Stimulated activated CD8-positive, alpha-beta memory T cell treated with anti-CD3 and anti-CD28 coated beads, Interleukin-7, amount 100 ng/mL, for 24 hours (primary cell): ENCODE measurements at regions not wholly inside any gene's neighbourhood (a gene's known extent, or its start where the extent isn't known, plus 50 kb on each side); places are given as distances from the start of the nearest gene placed in this dataset.

Source experiments
- DNase-seq: peaks from one replicate; pipeline ENCODE4 v3.0.0-alpha.2; 2020; ENCODE audit warnings: low read depth

DNA sequence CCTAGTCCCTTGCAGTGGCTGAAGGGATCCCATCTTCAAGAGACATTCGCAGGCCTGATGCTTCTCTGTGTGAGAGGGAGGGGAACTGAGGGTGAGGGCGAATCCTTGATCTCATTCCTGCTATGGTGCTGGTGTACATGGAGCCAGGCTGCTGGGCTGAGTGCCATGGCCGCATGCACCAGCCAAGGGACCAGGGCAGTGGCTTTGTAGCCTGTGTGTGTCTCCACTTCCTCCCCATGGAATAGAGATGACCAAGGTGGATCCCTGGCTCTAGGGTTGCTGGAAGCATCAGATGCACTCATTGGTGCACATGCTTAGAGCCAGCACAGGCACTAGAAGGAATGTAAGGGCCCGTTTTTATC, 195.0 kb downstream of the FOXL1 start:
- DNase-seq = no peak

DNA sequence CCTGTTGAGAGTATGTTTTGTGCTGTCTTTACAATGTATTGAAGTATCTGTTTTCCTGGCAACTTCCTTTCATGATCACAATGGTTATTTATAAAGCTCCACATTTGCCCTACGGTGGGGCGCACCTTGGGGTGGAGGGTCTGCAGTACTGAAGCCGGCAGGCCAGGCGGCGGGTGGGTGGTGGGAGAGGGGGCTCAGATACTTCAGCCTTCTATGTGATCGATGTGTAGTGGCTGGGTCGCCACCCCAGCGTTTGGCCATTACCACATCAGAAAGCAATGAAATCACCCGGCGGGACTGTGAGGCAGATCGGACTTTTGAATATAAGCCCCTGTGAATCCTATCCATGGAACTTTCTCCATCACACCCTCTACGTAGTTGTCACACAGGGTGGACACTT, 196.6 kb downstream of the FOXL1 start:
- DNase-seq = no peak

DNA sequence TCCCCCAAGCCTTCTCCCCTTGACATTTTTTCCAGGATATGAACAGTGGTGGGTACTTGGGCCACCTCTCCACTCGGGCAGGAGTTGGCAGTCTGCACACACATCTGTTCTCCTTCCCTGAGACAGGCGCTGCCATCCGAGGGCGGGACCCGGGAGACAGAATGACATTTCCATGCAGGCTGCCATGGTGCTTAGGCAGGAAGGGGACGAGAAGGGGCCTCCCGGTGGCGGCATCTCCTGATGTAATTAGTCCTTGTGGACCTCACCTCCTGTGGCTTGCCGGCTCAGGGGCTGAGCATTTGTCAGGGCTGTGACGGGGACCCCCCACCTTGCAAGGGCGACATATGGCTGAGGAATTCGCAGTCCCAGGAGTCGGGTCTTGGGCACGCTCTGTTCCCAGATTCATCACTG, 197.2 kb downstream of the FOXL1 start:
- DNase-seq = no peak

DNA sequence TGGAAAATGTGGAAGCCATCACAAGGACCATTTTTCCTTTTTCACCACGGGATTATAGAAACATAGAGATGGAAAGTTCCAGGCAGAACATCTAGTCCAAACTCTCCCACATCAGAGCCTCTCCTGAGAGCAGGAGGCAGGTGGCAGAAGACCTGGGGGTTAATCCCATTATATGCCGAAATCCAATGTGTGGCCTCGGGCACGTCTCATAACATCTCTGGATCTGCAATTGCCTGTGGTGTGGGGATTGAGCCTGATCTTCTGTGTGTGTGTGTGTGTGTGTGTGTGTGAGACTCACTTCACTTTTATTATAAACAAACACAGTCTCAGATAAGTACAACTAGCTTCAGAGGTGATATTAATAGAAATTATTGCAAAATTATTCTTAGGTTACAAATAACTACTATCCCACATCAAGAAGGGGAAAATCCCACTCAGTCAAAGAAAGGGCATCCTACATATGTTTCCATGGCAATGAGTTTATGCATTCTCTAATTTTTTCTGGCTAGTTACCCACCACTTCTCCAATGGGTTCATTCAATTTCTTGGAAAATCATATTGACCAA, 199.1 kb downstream of the FOXL1 start:
- DNase-seq = no peak

DNA sequence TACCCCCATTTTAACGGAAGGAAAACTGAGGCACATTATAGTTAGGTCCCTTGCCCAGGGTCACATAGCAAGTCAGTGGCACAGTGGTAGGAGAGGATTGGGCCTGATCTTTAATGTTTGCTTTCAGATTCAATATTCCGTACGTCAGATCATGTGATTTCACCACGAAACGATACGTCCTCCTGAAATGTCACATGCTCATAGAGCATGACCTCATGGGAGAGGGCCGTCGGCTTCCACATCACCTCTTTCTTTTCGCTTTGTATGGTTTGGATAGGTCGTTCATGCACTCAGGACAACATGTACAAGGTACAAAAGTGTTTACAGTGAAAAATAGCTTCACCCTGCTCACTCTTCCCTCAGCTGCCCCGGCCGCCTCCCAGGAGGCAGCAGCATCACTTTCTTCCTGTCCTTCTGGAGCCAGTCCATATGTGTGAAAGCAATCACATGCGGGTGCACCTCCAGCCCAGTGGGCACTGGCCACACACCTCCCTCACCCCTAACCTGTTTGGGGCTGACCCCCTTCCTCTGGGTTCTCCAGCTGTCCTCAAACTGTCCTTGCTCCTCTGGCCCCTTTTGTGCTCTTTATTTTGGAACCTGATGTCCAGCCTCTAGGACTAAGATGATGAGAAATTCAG, 199.9 kb downstream of the FOXL1 start:
- no peak for DNase-seq

DNA sequence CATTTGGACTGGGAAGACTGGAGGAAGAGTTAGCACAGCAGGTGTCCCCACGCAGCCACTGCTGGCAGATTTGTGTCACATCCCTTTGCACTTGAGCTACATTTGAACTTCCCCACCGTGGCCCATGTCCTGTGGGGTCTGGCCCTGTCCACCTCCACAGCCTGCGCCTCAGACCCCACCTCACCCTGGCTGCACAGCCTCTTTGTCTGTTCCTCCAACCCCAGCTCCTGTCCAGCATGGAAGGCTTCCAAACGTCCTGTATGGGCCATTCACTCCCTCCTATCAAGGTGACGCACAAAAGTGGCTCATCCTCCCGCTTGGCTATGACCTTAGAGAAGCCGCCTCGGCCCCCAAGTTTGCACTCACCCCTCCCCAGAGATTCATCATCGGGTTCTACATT, 200.6 kb downstream of the FOXL1 start:
- no peak for DNase-seq

DNA sequence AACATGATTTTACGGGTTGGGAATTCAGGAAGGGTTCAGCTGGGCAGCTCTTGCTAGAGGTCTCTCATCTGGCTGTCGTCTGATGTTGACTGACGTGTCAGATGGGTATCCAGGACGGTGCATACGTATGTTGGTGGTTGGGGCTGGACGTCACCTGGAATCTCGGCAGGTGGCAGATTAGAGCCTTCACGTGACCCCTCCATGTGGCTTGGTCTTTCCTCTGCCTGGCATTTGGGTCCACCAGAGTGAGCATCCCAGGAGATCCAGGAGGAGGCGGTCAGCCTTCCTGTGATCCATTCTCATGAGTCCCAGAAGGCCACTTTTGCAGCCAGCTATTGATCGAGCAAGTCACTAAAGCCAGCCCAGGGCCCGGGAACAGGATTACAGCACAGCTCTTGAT, 202.7 kb downstream of the FOXL1 start:
- no peak for DNase-seq

DNA sequence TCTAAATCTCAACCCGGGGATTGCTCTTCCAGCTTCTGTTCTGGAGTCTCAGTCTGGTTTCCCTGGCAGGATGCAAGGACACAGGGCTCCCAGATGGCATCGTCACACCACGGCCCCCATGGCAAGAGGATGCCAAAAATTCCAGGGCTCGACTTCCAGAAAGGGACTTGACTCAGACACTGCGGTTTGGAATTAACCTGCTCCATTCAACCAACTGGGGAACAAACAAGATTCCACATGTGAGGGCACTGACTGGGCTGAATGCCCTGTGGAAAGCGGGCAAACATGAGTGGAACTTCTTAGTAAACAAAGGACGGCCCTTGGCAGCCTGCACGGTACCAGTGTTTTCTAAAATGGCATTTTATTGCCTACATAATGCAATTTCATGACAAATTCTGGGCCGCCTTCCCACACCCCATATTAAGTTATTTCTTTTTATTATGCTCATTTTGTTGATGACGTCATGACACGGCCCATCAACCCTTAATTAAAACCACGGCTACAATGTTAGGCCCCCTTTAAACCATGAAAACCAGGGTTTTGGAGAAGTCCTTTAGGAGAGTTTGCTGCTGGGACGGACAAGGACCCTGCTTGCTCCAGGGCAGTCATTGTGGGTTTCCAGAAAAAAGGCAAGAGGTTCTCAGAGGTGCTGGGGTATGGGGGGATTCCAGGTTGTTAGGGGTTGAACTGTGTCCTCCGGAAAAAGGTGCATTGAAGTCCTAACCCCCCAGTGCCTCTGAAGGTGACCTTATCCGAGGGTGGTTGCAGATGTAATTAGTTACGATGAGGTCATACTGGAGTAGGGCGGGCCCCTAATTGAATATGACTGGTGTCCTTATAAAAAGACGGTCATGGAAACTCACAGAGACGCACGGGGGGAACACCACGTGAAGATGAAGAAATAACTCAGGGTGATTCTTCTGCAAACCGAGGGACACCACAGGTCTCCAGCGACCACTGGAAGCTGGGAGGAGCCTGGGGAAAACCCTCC, 205.6 kb downstream of the FOXL1 start:
- DNase-seq = no peak

DNA sequence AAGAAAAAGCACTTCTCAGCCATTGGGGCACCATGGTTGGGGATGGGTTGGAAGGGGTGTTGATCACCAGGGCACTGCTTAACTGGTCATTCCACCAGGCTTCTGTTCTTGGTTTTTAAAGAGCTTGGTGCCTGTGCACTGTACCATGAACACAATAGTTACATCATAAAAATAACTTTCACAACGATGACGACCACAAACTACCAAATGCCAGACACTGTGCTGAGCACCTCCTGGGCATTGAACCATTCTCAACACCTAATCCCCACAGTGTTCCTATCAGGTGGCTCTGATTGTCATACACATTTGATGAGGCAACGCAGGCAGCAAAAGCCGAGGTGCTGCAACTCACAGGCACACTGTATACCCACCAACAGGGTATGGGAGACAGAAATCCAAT, 208.0 kb downstream of the FOXL1 start:
- no peak for DNase-seq

DNA sequence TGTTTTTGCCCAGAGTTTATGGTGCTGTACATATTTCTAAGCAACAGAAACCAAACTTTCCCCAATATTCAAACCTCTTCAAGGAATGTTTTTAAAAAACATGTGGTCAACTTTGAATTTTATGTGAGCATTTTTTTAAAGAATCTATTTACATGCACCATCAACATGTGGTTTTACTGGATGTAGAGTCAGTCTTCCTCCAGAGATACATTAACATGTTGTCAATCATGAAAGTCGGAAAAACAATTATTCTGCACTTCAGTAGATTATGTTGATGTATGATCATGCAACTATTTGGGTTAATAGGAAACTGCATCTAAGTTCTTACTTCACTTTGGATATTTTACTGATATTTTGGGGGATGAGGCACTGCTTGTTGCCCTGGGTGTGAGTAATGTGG, 208.6 kb downstream of the FOXL1 start:
- no peak for DNase-seq

DNA sequence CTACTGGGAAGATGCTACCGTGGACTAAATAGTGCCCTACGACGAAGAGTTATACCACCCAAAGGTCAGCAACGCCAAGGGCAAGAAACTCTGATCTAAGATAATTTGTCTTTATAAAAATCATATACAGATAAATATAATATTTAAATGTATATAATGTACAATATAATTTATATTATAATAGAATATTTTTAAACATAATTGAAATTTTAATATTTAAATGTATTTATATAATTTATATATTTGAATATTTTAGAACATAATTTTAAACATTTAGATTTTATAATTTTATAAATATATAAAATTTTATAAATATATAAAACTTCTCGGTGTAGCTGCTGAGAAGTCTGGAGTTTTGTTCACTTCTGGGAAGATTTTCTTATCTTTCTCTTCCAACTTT, 209.2 kb downstream of the FOXL1 start:
- DNase-seq = no peak

DNA sequence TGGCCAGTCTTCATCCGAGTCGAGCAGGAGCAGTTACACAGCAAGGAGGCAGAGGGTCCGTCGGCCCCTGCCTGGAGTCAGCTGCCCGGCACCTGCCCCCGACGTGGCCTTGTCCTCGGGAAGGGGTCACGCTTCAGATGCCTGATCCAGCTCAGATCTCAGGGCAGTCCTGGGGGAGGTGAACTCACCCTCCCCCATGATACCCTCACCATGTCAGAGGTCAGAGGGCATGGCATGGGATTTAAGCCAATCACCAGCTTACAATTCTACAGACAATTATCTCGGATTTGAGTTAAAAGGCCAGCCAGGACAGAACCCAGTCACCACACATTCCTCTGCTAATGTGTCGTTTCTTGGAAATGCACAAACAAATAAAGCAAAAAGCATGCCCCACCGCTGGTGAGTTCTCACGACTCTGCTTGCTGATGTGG, 211.3 kb downstream of the FOXL1 start:
- no peak for DNase-seq

DNA sequence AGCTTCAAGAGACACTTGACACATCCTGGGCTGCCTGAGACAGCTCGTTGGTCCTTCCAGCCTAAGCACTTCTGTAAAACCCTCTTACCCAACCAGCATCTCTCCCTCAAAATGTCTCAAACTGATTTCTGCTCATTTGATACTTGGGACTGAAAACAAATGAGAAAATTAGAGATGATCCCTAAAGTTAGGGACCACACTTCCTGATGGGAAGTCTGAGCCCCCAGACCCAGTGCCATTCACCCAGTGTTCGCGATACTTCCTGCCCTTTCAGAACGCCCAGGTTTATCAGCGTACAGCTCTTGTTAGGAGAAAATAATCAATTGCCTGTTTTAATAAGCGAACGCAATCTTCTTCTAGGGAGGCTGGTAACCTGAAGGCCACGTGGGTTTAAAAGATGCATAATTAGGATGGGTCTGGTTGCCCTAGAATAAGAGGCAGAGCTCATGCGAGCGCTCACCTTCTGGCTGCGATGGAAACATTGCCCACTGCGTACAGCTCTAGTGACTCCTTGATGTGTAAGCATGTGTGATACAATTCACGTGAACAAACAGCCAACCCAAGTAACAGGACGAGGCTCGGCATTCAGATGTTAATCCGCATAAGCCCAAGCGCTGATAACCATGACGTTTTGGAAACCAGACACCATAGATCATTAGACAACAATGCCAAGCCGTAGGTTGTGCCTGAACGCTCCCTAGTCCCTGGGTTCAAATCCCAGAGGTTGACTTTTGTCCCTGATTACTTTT, 213.1 kb downstream of the FOXL1 start:
- DNase-seq = no peak

DNA sequence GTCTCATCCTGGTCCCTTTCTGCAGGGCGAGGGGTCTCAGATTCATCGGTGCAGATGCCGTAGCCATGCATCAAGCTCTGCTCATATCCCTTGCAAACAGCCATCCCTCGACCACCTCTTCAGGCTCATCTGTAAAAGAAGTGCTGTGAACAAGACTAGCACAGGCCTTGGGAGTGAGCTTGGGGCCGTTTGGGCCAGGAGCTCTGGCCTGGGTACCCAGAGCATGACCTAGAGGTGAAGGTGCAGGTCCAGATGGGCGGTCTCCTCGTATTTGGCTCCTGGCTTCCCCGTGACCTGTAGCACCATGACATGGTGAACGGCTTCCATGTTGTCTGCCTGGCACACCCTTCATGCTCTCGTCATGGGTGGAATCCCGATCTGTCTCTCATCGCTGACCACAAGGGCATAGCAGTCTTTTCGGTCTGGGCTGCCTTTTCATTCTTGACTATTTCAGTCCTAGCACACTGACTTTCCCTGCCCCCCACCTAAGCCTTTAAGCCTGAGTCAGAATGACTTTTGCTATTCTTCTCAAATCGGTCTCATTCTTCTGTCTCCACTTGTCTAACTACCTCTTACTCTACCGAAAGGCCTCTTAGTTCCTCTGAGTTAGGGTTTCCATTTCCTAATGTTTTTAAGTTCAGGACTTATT, 216.0 kb downstream of the FOXL1 start:
- no peak for DNase-seq

DNA sequence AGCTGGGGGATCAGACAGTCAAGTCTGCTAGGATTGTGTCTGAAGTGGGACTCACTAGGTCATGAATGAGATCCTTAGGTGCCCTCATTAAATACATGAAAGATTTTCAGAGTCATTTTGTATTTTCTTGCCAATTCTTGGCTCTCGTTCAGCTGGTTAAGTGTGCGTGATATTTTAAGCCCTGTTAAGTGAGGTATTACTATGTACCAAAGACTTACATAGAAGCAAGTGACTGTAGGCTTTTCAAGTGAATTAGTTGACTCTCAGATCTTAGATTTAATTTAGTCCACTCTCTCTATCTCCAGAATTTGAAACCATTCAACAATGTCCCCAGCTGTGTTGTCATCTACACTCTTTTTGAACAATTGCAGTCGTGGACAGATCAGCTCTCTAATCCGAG, 219.4 kb downstream of the FOXL1 start:
- DNase-seq = no peak

DNA sequence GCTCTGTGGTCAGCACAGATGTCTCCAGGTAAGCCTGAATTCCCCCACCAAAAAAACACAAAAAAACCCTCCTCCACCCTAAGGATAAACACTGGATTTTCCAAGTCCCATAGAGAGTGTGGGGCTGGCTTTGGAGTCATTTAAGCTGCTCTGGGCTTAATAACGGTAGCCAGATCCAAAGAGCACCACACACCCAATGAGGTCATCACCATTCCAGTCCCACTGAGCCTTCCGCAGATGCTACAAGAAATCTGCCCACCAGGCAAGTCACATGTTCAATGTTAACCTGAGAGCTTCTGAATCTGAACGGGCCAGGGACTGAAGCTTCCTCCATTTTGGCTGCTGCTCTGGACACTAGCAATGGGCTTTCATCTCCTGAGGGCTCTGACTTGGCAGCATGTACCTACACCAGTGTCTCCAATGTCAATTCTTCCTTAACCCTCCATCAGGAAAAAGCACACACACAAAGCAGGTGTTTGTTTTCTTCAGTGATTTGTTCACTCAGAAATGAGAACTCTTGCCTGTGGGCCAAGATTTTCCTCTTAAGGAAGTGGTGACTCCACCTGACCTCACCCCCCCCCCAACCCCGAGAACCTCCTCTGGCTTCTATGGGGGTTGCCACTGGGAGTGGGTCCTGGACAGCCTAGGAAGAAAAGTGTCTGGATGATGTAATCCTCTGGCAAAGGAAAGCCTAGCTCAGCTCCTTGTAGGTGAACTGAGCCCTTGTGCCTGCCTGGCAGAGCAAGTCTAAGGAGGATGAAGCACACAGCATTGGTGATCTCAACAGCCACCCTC, 220.1 kb downstream of the FOXL1 start:
- no peak for DNase-seq

DNA sequence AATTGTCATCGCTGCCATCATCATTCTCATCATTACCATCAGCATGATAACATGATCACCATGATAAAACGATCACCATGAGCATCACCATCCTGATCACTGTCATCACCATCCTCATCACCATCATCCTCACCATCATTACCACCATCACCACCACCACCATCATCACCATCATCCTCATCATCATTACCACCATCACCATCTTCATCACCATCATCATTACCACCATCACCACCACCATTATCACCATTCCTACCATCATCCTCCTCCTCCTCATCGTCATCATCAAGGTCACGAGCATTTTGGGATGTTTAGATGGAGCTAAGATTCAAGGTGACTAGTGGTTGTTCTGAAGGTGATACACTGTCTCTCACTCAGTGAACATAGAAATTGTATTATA, 221.0 kb downstream of the FOXL1 start:
- DNase-seq = no peak

DNA sequence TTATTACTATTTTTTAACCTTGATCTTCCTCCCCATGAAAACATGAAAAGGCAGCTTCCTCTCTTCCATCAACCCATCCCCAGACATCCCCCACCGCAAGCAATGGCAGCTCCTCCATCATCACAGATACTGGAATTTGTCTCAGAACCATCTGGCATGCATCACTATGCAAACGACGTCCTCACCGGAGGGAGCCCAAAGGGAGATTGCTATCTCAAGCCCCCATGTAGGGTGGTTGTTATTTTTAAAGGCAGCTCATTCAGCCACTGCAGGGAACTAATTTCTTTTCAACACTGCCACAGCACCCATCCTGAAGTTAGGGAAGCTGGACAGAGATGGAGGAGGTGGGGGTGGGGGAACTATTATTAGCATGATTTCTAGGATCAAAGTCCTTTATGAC, 222.5 kb downstream of the FOXL1 start:
- DNase-seq = no peak

DNA sequence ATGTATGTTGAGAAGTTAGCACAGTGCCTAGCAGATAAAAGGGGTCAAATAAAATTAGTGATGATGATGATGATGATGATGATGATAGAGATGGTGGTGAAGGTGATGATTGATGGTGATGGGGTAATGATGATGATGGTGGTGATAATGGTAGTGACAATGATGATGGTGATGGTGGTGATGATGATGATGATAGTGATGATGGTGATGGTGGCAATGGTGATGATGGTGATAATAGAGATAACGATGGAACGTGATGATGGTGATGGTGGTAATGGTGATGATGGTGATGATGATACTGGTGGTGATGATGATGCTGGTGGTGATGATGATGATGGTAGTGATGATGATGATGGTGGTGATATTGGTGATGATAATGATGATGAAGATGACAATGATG, 223.7 kb downstream of the FOXL1 start:
- DNase-seq = no peak

DNA sequence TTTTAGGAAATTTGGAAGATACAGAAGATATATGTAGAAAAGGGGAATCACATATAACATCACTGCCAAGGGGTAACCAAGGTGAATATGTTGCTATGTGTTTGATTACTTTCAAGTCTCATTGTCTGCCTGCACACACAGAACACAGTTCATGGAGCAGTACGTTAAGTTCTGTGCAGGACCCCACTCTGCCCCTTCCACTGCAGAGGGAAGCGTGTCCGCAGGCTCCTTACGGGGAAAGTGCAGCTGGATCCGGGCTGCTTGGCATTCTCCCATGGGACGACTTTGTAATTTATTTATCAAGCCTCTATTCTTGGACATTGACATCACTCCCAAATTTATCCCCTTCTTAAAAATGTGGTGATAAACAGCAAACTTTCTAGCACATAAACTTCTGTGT, 226.8 kb downstream of the FOXL1 start:
- DNase-seq = no peak

DNA sequence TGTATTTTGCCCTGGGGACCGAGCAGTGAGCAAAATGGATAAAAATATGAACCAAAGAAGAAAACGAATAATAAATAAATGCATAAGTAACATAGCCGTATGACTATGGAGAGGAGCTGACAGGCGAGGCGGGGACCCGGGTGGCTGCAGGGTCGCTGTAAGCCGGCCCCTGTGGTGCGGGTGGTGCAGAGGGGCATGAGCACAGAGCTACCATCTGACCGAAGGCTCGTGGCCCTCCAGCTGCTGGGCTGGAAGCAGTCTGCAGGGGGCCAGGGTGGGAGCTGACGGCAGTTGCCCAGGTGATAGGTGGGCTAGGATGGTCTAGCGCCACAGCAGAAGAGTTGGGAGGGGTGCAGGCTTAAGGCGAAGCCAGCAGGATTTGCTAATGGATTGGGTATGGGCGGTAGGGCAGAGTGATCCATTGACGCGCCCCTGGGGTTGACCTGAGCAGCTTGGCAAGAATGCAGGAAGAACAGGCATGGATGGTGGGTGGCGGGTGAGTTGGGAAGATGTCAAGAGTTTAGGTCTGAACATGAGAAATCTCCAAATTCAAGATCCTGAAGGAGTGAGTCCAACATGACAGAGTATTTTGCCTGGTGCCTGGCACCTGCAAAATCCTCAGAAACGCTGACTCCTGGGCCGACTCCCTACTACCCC, 228.0 kb downstream of the FOXL1 start:
- DNase-seq = no peak
